GM06990 (cell line): ENCODE measurements at regions not wholly inside any gene's neighbourhood (a gene's known extent, or its start where the extent isn't known, plus 50 kb on each side); places are given as distances from the start of the nearest gene placed in this dataset.
"Not testable (repeated sequence)": the region's sequence is repeated elsewhere in the genome, so short reads cannot be mapped to it uniquely, and the experiment has no call there.

Experiments used
- DNase-seq: peaks from one replicate; pipeline ENCODE4 v3.0.0-alpha.2; 2011; ENCODE audit not compliant: insufficient read length; ENCODE audit errors: extremely low read depth
- H3K27me3 ChIP-seq: replicated peaks from 2 replicates; pipeline ENCODE4 v1.6.0; 2011; ENCODE audit warnings: low read length; ENCODE audit not compliant: control insufficient read depth, insufficient read depth
- H3K36me3 ChIP-seq: 2 replicates; pipeline ENCODE4 v1.5.1; 2011; ENCODE audit warnings: low read length; ENCODE audit not compliant: control insufficient read depth, insufficient read depth
- H3K4me3 ChIP-seq: replicated peaks from 2 replicates; pipeline ENCODE4 v1.5.1; 2011; ENCODE audit warnings: low read depth, mild to moderate bottlenecking, control low read depth, low read length
- CTCF ChIP-seq: IDR thresholded peaks from 2 replicates; pipeline ENCODE4 v1.5.1; 2011; ENCODE audit warnings: low read length, control low read depth, mild to moderate bottlenecking, inconsistent platforms; ENCODE audit not compliant: insufficient read depth, poor library complexity, severe bottlenecking

- no peak overlapping the region for H3K4me3 ChIP-seq
- no peak for TF ChIP-seq CTCF
- H3K27me3 ChIP-seq: no peaks in the 10 kb centered on the region
- no peak for DNase-seq
- H3K36me3 ChIP-seq: no peaks in the 10 kb centered on the region
These were observed 138.8 kb downstream of the ZWINT start for GRCh38 chr10:56222237-56222636.

GRCh38 chr10:56212951-56213350 is 148.1 kb downstream of the ZWINT start:
- Histone ChIP-seq H3K4me3 (no peak overlapping the region), H3K27me3 (no peaks in the 10 kb centered on the region), H3K36me3 (no peaks in the 10 kb centered on the region)
- no peak for TF ChIP-seq CTCF
- DNase-seq: no peak

GRCh38 chr10:56181607-56182006 is 179.5 kb downstream of the ZWINT start:
- DNase-seq: no peak

GRCh38 chr10:56178210-56178609 is 182.8 kb downstream of the ZWINT start:
- no peak for DNase-seq
- no peak for TF ChIP-seq CTCF
- Histone ChIP-seq H3K4me3 (no peak overlapping the region), H3K36me3 (no peaks in the 10 kb centered on the region), H3K27me3 (no peaks in the 10 kb centered on the region)

More at GRCh38 chr10:56181607-56182006, 179.5 kb downstream of the ZWINT start:
- Histone ChIP-seq H3K4me3 (no peak overlapping the region), H3K36me3 (no peaks in the 10 kb centered on the region), H3K27me3 (no peaks in the 10 kb centered on the region)
- no peak for TF ChIP-seq CTCF

GRCh38 chr10:56155091-56155513 is 206.0 kb downstream of the ZWINT start:
- H3K27me3 ChIP-seq, H3K36me3 ChIP-seq, DNase-seq, H3K4me3 ChIP-seq: not testable (repeated sequence)

- no peak for DNase-seq
- no peak for TF ChIP-seq CTCF
- H3K27me3 ChIP-seq: no peaks in the 10 kb centered on the region
These were observed 214.3 kb downstream of the ZWINT start for GRCh38 chr10:56146806-56147205.

More at GRCh38 chr10:56146806-56147205, 214.3 kb downstream of the ZWINT start:
- Histone ChIP-seq H3K4me3 (no peak overlapping the region), H3K36me3 (no peaks in the 10 kb centered on the region)
